GM12878 (cell line): ENCODE measurements at regions not wholly inside any gene's neighbourhood (a gene's known extent, or its start where the extent isn't known, plus 50 kb on each side); places are given as distances from the start of the nearest gene placed in this dataset.
"Not testable (repeated sequence)": the region's sequence is repeated elsewhere in the genome, so short reads cannot be mapped to it uniquely, and the experiment has no call there.

Experiments
- ATAC-seq: fragments of 200-7000 bp; cut with Tn5 transposase; 3 replicates; pipeline ENCODE4 v1.9.1; 2020; ENCODE audit warnings: mild to moderate bottlenecking, moderate library complexity
- BruUV-seq: library from RNA; stranded (reverse); fragments of 400-500 nt; replicated peaks from 2 replicates; lab custom pipeline; 2021; lab: Mats Ljungman, UMichigan
- CTCF ChIA-PET: fragments of 300-600 bp; sonication (Branson Sonifier 250); formaldehyde crosslinking; extraction: SDS; loops from one replicate; lab custom pipeline; 2021; ENCODE audit warnings: inconsistent platforms; lab: Yijun Ruan, JAX
- POLR2A ChIA-PET: fragments of 350-600 bp; formaldehyde crosslinking; extraction: SDS; loops from one replicate; lab custom pipeline; 2021; ENCODE audit warnings: inconsistent platforms; lab: Charles Lee
- RAD21 ChIA-PET: fragments of 300-600 bp; sonication (Branson Sonifier 250); formaldehyde crosslinking; loops from one replicate; lab custom pipeline; 2023; ENCODE audit warnings: antibody characterized with exemption; ENCODE audit not compliant: unreplicated experiment; lab: Charles Lee
- SMC1A ChIA-PET: fragments of 300-600 bp; sonication (Branson Sonifier 250); formaldehyde crosslinking; loops from one replicate; lab custom pipeline; 2023; ENCODE audit not compliant: unreplicated experiment, uncharacterized antibody; lab: Charles Lee
- DNase-seq: peaks from one replicate; pipeline ENCODE4 v3.0.0-alpha.2; 2011; ENCODE audit warnings: low read depth, low spot score
- FAIRE-seq: peaks from 3 replicates; lab custom pipeline; 2011; peaks lifted over from hg19 to GRCh38; lab: Jason Lieb, UNC
- H2AFZ ChIP-seq: 2 replicates; pipeline ENCODE4 v1.6.0; 2011; ENCODE audit warnings: low read depth, low read length, control low read depth; ENCODE audit not compliant: control insufficient read depth
- H3K27ac ChIP-seq: 2 replicates; pipeline ENCODE4 v1.5.1; 2011; ENCODE audit warnings: control low read depth; ENCODE audit not compliant: control insufficient read depth, insufficient read depth
- H3K27me3 ChIP-seq, 2 experiments: replicated peaks in 1 of 2; 2 replicates each; pipeline versions ENCODE4 v1.6.0 to v1.6.1; 2011; ENCODE audit warnings: low read length in 1 of 2; ENCODE audit not compliant: control insufficient read depth in 2 of 2, insufficient read depth in 2 of 2
- H3K36me3 ChIP-seq, 2 experiments: 2 replicates each; pipeline ENCODE4 v1.5.1; 2011; ENCODE audit warnings: low read length in 1 of 2; ENCODE audit not compliant: control insufficient read depth in 2 of 2, insufficient read depth in 2 of 2
- H3K4me1 ChIP-seq: 2 replicates; pipeline ENCODE4 v1.6.1; 2011; ENCODE audit warnings: mild to moderate bottlenecking, low read length, moderate library complexity, mixed read lengths; ENCODE audit not compliant: control insufficient read depth, insufficient read depth
- H3K4me2 ChIP-seq: 2 replicates; pipeline ENCODE4 v1.6.0; 2011; ENCODE audit warnings: control low read depth; ENCODE audit not compliant: control insufficient read depth, insufficient read depth
- H3K4me3 ChIP-seq: fragments of 200-600 bp; sonication (generic); 2 replicates; pipeline ENCODE4 v1.5.1; 2016
- H3K79me2 ChIP-seq: 2 replicates; pipeline ENCODE4 v1.6.0; 2011; ENCODE audit warnings: low read length; ENCODE audit not compliant: control insufficient read depth, insufficient read depth
- H3K9ac ChIP-seq: 2 replicates; pipeline ENCODE4 v1.8.0; 2011; ENCODE audit warnings: low read length, control low read depth, mixed read lengths; ENCODE audit not compliant: control insufficient read depth, insufficient read depth
- H3K9me3 ChIP-seq: replicated peaks from 3 replicates; pipeline ENCODE4 v1.5.1; 2011; ENCODE audit warnings: mild to moderate bottlenecking, low read length; ENCODE audit not compliant: control insufficient read depth, insufficient read depth
- H4K20me1 ChIP-seq: 2 replicates; pipeline ENCODE4 v1.6.0; 2011; ENCODE audit not compliant: control insufficient read depth, insufficient read depth
- HCFC1 ChIP-seq: fragments of 150-350 bp; IDR thresholded peaks from 2 replicates; pipeline ENCODE4 v1.6.1; 2014; ENCODE audit warnings: low read length
- MTA2 ChIP-seq: fragments of 450-650 bp; IDR thresholded peaks from 2 replicates; pipeline ENCODE4 v1.6.1; 2016; ENCODE audit warnings: low read depth, mild to moderate bottlenecking, moderate library complexity
- SUZ12 ChIP-seq: fragments of 200-600 bp; sonication (generic); IDR thresholded peaks from one replicate; pipeline ENCODE4 v1.6.1; 2018; ENCODE audit warnings: antibody characterized with exemption, mild to moderate bottlenecking; ENCODE audit not compliant: unreplicated experiment
- ZNF592 ChIP-seq: fragments of 450-650 bp; IDR thresholded peaks from 2 replicates; pipeline ENCODE4 v1.6.1; 2017; ENCODE audit warnings: mild to moderate bottlenecking, moderate library complexity
- WGBS: methylation state at CpG from one replicate; pipeline ENCODE4 v1.1.6; 2016; ENCODE audit warnings: low lambda C conversion rate; ENCODE audit not compliant: insufficient replicate concordance, insufficient coverage; ENCODE audit errors: missing lambda C conversion rate; 5-methylcytosine and 5-hydroxymethylcytosine counted together
- in situ Hi-C: fragments of 300-500 bp; cut with MboI; formaldehyde crosslinking; loops from 9 replicates; pipeline ENCODE4 v1.14.3; 2018; ENCODE audit warnings: mixed read lengths
- intact Hi-C: fragments of 100-400 bp; cut with micrococcal nuclease; formaldehyde crosslinking; loops from one replicate; pipeline ENCODE4 v1.14.2; 2022; ENCODE audit not compliant: unreplicated experiment
- TF ChIP-seq, protein P1 (sequence below): fragments of 450-650 bp; conservative IDR thresholded peaks from 2 replicates; pipeline ENCODE4 v1.6.1; 2017; ENCODE audit warnings: mild to moderate bottlenecking, moderate library complexity

GRCh38 chr1:229864686-229865230 lies 202.3 kb upstream of the GALNT2 start (continued):
- TF ChIP-seq HCFC1 = no peak

GRCh38 chr1:229865321-229865720 lies 201.7 kb upstream of the GALNT2 start:
- H2AFZ ChIP-seq, H3K4me2 ChIP-seq, H3K27ac ChIP-seq, DNase-seq, BruUV-seq, H4K20me1 ChIP-seq, SMC1A ChIA-PET, POLR2A ChIA-PET, in situ Hi-C loops, ATAC-seq, H3K9ac ChIP-seq, RAD21 ChIA-PET, FAIRE-seq, H3K9me3 ChIP-seq, H3K79me2 ChIP-seq, H3K27me3 ChIP-seq, intact Hi-C loops, H3K4me3 ChIP-seq, H3K4me1 ChIP-seq, H3K36me3 ChIP-seq: not testable (repeated sequence)
- CTCF ChIA-PET = interaction anchor here (1.4 kb wide), 1 partner anchor 9 kb away, joined by 4 read pairs; no protein-coding TSS in a partner anchor
- WGBS = 69% methylated on average over 20 of the region's 32 CpGs

- Histone ChIP-seq H3K4me2 (no peak overlapping the region), H3K9me3 (no peaks in the 10 kb centered on the region), H2AFZ (no peak overlapping the region), H3K27me3 (no peaks in the 10 kb centered on the region), H3K36me3 (no peaks in the 10 kb centered on the region), H4K20me1 (no peaks in the 10 kb centered on the region), H3K4me1 (no peaks in the 10 kb centered on the region), H3K79me2 (no peaks in the 10 kb centered on the region), H3K4me3 (no peak overlapping the region), H3K27ac (no peak overlapping the region), H3K9ac (no peak overlapping the region)
- DNase-seq (no peak), ATAC-seq (no peak), FAIRE-seq (no peak)
- ChIA-PET POLR2A (no interaction called here), CTCF (no interaction called here), RAD21 (no interaction called here), SMC1A (no interaction called here)
- 52% methylated on average over 3 of the region's 3 CpGs for WGBS
- intact Hi-C loops (no loop called here), in situ Hi-C loops (no loop called here)
- no TSS peak for BruUV-seq
- TF ChIP-seq SUZ12 = no peak
- no peak for TF ChIP-seq ZNF592
- TF ChIP-seq MTA2 = no peak
- TF ChIP-seq, protein P1, sequence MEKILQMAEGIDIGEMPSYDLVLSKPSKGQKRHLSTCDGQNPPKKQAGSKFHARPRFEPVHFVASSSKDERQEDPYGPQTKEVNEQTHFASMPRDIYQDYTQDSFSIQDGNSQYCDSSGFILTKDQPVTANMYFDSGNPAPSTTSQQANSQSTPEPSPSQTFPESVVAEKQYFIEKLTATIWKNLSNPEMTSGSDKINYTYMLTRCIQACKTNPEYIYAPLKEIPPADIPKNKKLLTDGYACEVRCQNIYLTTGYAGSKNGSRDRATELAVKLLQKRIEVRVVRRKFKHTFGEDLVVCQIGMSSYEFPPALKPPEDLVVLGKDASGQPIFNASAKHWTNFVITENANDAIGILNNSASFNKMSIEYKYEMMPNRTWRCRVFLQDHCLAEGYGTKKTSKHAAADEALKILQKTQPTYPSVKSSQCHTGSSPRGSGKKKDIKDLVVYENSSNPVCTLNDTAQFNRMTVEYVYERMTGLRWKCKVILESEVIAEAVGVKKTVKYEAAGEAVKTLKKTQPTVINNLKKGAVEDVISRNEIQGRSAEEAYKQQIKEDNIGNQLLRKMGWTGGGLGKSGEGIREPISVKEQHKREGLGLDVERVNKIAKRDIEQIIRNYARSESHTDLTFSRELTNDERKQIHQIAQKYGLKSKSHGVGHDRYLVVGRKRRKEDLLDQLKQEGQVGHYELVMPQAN = no peak
These were observed 199.3 kb upstream of the GALNT2 start for GRCh38 chr1:229867726-229868125.
